Type B pancreatic cell (in vitro differentiated cells): ENCODE measurements at regions not wholly inside any gene's neighbourhood (a gene's known extent, or its start where the extent isn't known, plus 50 kb on each side); places are given as distances from the start of the nearest gene placed in this dataset.

Experiments used
- DNase-seq: peaks from one replicate; pipeline ENCODE4 v3.0.0; 2021; ENCODE audit warnings: mixed read lengths; ENCODE audit not compliant: unreplicated experiment; ENCODE audit errors: extremely low spot score
- H3K27ac Mint-ChIP-seq: 2 replicates; pipeline ENCODE4 v1.8.0; 2021; ENCODE audit warnings: mild to moderate bottlenecking, mixed read lengths
- H3K27me3 Mint-ChIP-seq: 2 replicates; pipeline ENCODE4 v1.8.0; 2021; ENCODE audit warnings: mixed read lengths
- H3K36me3 Mint-ChIP-seq: 2 replicates; pipeline ENCODE4 v1.8.0; 2021; ENCODE audit warnings: mixed read lengths
- H3K4me1 Mint-ChIP-seq: one replicate; pipeline ENCODE4 v1.8.0; 2021; ENCODE audit warnings: mixed read lengths; ENCODE audit not compliant: unreplicated experiment
- H3K4me3 Mint-ChIP-seq: 2 replicates; pipeline ENCODE4 v1.8.0; 2021; ENCODE audit warnings: mild to moderate bottlenecking, mixed read lengths
- H3K9me3 Mint-ChIP-seq: 2 replicates; pipeline ENCODE4 v1.8.0; 2021; ENCODE audit warnings: mixed read lengths
- TF ChIP-seq, protein P1 (sequence below): fragments of 200-600 bp; sonication (generic); conservative IDR thresholded peaks from 2 replicates; pipeline ENCODE4 v1.5.0; 2021; ENCODE audit warnings: antibody characterized with exemption, mild to moderate bottlenecking

- no peaks in the 10 kb centered on the region for H3K36me3 Mint-ChIP-seq
- H3K4me1 Mint-ChIP-seq = peaks cover 30% of the 10 kb centered on the region
- H3K27ac Mint-ChIP-seq = no peak overlapping the region
- DNase-seq = no peak
- TF ChIP-seq, protein P1, sequence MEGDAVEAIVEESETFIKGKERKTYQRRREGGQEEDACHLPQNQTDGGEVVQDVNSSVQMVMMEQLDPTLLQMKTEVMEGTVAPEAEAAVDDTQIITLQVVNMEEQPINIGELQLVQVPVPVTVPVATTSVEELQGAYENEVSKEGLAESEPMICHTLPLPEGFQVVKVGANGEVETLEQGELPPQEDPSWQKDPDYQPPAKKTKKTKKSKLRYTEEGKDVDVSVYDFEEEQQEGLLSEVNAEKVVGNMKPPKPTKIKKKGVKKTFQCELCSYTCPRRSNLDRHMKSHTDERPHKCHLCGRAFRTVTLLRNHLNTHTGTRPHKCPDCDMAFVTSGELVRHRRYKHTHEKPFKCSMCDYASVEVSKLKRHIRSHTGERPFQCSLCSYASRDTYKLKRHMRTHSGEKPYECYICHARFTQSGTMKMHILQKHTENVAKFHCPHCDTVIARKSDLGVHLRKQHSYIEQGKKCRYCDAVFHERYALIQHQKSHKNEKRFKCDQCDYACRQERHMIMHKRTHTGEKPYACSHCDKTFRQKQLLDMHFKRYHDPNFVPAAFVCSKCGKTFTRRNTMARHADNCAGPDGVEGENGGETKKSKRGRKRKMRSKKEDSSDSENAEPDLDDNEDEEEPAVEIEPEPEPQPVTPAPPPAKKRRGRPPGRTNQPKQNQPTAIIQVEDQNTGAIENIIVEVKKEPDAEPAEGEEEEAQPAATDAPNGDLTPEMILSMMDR = no peak
- no peaks in the 10 kb centered on the region for H3K9me3 Mint-ChIP-seq
- no peaks in the 10 kb centered on the region for H3K27me3 Mint-ChIP-seq
- H3K4me3 Mint-ChIP-seq = no peak overlapping the region
Measured at GRCh38 chr9:107226421-107226820, 56.7 kb upstream of the RAD23B start.

DNA sequence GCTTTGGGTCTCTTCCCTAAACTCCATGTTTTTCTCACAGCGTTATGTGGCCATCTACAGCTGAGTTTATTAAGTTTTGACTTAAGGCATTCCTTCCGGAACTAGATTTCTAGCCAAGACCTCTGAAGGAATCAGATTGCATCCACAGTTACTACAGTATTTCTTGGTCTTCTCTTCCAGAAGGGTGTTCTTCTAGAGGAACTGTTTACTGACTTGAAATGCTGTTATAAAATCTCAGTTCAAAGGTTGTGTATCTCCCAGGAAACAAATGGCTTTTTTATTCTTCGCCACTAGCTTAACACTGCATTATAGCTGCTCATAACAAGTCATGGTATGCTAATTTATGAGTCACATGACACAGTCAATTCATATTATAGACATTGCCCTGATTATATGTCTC lies 55.3 kb upstream of the RAD23B start:
- TF ChIP-seq, protein P1 = no peak
- no peaks in the 10 kb centered on the region for H3K36me3 Mint-ChIP-seq
- DNase-seq = no peak
- H3K27ac Mint-ChIP-seq = no peak overlapping the region
- H3K9me3 Mint-ChIP-seq = no peaks in the 10 kb centered on the region
- H3K27me3 Mint-ChIP-seq = no peaks in the 10 kb centered on the region
- H3K4me3 Mint-ChIP-seq = peak overlapping the region; percentile 5
- H3K4me1 Mint-ChIP-seq = peaks cover 19% of the 10 kb centered on the region

DNA sequence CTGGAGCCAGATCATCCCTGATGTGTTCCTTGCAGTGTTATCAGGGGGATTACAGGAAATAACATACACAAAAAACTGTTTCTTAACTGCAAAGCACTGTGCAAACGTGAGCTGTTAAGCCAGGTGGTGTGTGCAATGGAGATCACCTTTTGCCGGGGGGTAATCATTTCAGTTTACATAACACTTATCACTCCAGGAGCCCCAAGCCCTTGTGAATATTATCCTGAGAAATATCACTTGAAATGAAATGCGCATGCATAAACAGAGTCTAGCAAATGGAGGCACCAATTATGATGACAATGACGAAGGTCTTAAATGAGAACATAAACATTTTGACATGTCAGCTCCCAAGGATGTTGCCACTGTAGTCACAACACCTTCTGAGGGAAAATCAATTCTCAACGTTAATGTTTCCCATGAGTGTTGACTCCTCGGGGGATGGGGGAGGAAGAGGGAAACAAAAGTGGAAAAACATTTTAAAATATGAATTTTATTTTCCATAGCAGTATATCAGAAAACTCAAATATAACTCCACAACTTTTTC lies 54.5 kb upstream of the RAD23B start:
- TF ChIP-seq, protein P1 = no peak
- no peaks in the 10 kb centered on the region for H3K36me3 Mint-ChIP-seq
- no peaks in the 10 kb centered on the region for H3K27me3 Mint-ChIP-seq
- H3K4me3 Mint-ChIP-seq = peak overlapping the region; percentile 5
- H3K9me3 Mint-ChIP-seq = no peaks in the 10 kb centered on the region
- no peak for DNase-seq
- no peak overlapping the region for H3K27ac Mint-ChIP-seq
- H3K4me1 Mint-ChIP-seq = peaks cover 19% of the 10 kb centered on the region

DNA sequence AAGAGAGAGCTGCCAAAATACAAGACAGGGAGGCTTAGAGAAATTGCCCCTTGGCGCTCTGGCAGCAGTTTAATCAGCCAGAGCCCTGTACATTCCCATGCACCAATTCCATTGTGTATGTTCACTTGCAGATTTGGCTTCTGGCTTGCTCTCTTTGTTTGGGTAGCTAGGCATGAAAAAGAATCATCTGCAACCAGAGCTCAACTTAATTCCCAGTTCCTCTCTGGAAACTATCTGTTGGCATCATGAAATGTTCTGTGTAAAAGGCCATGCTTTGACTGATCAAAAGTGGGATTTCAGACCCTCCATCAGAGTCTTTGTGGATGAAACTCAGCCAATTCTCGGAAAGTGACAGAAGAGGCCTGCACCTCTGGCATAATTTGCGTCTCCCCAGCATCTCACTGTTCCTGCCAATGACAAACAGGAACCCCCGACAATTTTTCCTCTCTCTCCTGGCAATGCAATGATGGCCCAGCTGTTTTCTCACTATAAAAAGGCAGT lies 53.8 kb upstream of the RAD23B start:
- H3K9me3 Mint-ChIP-seq = no peaks in the 10 kb centered on the region
- H3K27me3 Mint-ChIP-seq = no peaks in the 10 kb centered on the region
- DNase-seq = no peak
- TF ChIP-seq, protein P1 = no peak
- no peaks in the 10 kb centered on the region for H3K36me3 Mint-ChIP-seq
- H3K4me3 Mint-ChIP-seq = no peak overlapping the region
- H3K4me1 Mint-ChIP-seq = peaks cover 19% of the 10 kb centered on the region
- H3K27ac Mint-ChIP-seq = no peak overlapping the region
